Mammary epithelial cell (primary cell): ENCODE measurements at regions not wholly inside any gene's neighbourhood (a gene's known extent, or its start where the extent isn't known, plus 50 kb on each side); places are given as distances from the start of the nearest gene placed in this dataset.

ENCODE experiments used
- EZH2 ChIP-seq: IDR thresholded peaks from 2 replicates; pipeline ENCODE4 v1.6.1; 2012; ENCODE audit warnings: low read length, inconsistent platforms, borderline replicate concordance
- TF ChIP-seq, protein P1 (sequence below), 2 donors: IDR thresholded peaks in 1 of 2; conservative IDR thresholded peaks in 1 of 2; 2 replicates each; pipeline ENCODE4 v1.5.1; 2011 to 2012; ENCODE audit warnings: inconsistent platforms in 2 of 2, low read length in 2 of 2, mild to moderate bottlenecking in 2 of 2, control low read depth in 1 of 2, low read depth in 1 of 2; ENCODE audit not compliant: insufficient read depth in 1 of 2; ENCODE audit errors: extremely low read depth in 1 of 2

DNA sequence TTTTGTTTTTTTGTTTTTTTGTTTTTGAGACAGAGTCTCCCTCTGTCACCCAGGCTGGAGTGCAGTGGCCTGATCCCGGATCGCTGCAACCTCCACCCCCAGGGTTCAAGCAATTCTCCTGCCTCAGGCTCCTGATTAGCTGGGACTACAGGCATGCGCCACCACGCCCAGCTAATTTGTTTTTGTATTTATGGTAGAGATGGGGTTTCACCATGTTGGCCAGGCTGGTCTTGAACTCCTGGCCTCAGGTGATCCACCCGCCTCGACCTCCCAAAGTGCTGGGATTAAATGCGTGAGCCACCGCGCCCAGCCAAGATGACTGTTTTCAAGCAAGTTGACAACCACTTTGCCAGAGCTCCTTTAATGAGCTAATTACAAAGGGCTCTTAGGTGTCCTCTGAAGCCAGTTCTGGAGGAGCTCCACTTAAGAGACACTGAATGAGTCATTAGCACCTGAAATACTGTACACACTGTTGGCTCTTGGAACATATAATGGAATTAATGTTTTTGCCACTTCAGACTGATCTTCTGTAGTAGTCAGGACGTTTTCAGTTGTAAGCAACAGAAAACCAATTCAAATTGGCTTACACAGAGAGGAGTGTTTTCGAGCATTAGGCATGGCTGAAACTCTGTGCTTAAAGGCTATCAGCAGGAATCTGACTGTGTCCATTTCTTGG, 55.4 kb upstream of the MED13L start:
- TF ChIP-seq, protein P1, sequence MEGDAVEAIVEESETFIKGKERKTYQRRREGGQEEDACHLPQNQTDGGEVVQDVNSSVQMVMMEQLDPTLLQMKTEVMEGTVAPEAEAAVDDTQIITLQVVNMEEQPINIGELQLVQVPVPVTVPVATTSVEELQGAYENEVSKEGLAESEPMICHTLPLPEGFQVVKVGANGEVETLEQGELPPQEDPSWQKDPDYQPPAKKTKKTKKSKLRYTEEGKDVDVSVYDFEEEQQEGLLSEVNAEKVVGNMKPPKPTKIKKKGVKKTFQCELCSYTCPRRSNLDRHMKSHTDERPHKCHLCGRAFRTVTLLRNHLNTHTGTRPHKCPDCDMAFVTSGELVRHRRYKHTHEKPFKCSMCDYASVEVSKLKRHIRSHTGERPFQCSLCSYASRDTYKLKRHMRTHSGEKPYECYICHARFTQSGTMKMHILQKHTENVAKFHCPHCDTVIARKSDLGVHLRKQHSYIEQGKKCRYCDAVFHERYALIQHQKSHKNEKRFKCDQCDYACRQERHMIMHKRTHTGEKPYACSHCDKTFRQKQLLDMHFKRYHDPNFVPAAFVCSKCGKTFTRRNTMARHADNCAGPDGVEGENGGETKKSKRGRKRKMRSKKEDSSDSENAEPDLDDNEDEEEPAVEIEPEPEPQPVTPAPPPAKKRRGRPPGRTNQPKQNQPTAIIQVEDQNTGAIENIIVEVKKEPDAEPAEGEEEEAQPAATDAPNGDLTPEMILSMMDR (conservative IDR thresholded peaks at IDR 0.05 in 1 of 2, IDR thresholded peaks at IDR 0.05 in 1 of 2; ENCODE audit: extremely low read depth in 1 of 2, insufficient read depth in 1 of 2, low read depth in 1 of 2, low read length in 2 of 2) = no peak
- no peak for TF ChIP-seq EZH2
